Central memory CD8-positive, alpha-beta T cell (primary cell): ENCODE measurements at regions not wholly inside any gene's neighbourhood (a gene's known extent, or its start where the extent isn't known, plus 50 kb on each side); places are given as distances from the start of the nearest gene placed in this dataset.

ENCODE experiments used
- ATAC-seq: fragments of 150-1000 bp; cut with Tn5 transposase; replicated peaks from 2 replicates; pipeline ENCODE4 v1.10.0; 2022; ENCODE audit warnings: mild to moderate bottlenecking, moderate FRiP score, moderate number of reproducible peaks; ENCODE audit not compliant: poor library complexity, severe bottlenecking; ENCODE audit errors: extremely low read depth
- DNase-seq, 2 donors: peaks; one replicate each; pipeline ENCODE4 v3.0.0; 2021; ENCODE audit warnings: low spot score in 2 of 2
- H3K27ac Mint-ChIP-seq: one replicate; pipeline ENCODE4 v1.8.0; 2022; ENCODE audit warnings: low read depth, mild to moderate bottlenecking, moderate library complexity, mixed read lengths
- H3K27me3 Mint-ChIP-seq: one replicate; pipeline ENCODE4 v1.8.0; 2022; ENCODE audit warnings: mixed read lengths
- H3K36me3 Mint-ChIP-seq: one replicate; pipeline ENCODE4 v1.8.0; 2022; ENCODE audit warnings: mild to moderate bottlenecking, moderate library complexity, mixed read lengths; ENCODE audit not compliant: insufficient read depth
- H3K4me1 Mint-ChIP-seq: one replicate; pipeline ENCODE4 v1.8.0; 2022; ENCODE audit warnings: mixed read lengths
- H3K4me3 Mint-ChIP-seq: one replicate; pipeline ENCODE4 v1.8.0; 2022; ENCODE audit warnings: mild to moderate bottlenecking, moderate library complexity, mixed read lengths
- H3K9me3 Mint-ChIP-seq: one replicate; pipeline ENCODE4 v1.8.0; 2022; ENCODE audit warnings: mixed read lengths

- DNase-seq (no peak), ATAC-seq (no peak)
- Mint-ChIP-seq H3K4me3 (no peak overlapping the region), H3K27ac (no peak overlapping the region), H3K4me1 (no peaks in the 10 kb centered on the region), H3K27me3 (peaks cover 10% of the 10 kb centered on the region), H3K9me3 (no peaks in the 10 kb centered on the region), H3K36me3 (no peaks in the 10 kb centered on the region)
Measured at GRCh38 chr11:119970555-119971304, 167.2 kb downstream of the TRIM29 start.

GRCh38 chr11:119964136-119965025, 173.5 kb downstream of the TRIM29 start:
- Mint-ChIP-seq H3K9me3 (no peaks in the 10 kb centered on the region), H3K4me3 (no peak overlapping the region), H3K36me3 (peaks cover 1% of the 10 kb centered on the region), H3K4me1 (no peaks in the 10 kb centered on the region), H3K27me3 (peaks cover 45% of the 10 kb centered on the region), H3K27ac (no peak overlapping the region)
- no peak for DNase-seq
- ATAC-seq: no peak

- Mint-ChIP-seq H3K27ac (no peak overlapping the region), H3K4me1 (no peaks in the 10 kb centered on the region), H3K4me3 (no peak overlapping the region), H3K36me3 (peaks cover 1% of the 10 kb centered on the region), H3K9me3 (no peaks in the 10 kb centered on the region), H3K27me3 (peaks cover 69% of the 10 kb centered on the region)
- ATAC-seq (no peak), DNase-seq (no peak)
Measured at GRCh38 chr11:119957951-119958350, 180.0 kb downstream of the TRIM29 start.

GRCh38 chr11:119952441-119952840, 185.5 kb downstream of the TRIM29 start:
- H3K4me3 Mint-ChIP-seq: no peak overlapping the region
- no peaks in the 10 kb centered on the region for H3K4me1 Mint-ChIP-seq
- no peak overlapping the region for H3K27ac Mint-ChIP-seq
- no peaks in the 10 kb centered on the region for H3K36me3 Mint-ChIP-seq
- no peak for ATAC-seq
- no peak for DNase-seq
- H3K27me3 Mint-ChIP-seq: peaks cover 62% of the 10 kb centered on the region
- H3K9me3 Mint-ChIP-seq: no peaks in the 10 kb centered on the region

- peaks cover 41% of the 10 kb centered on the region for H3K27me3 Mint-ChIP-seq
- no peak overlapping the region for H3K27ac Mint-ChIP-seq
- no peak for DNase-seq
- H3K4me1 Mint-ChIP-seq: no peaks in the 10 kb centered on the region
- H3K9me3 Mint-ChIP-seq: no peaks in the 10 kb centered on the region
- no peaks in the 10 kb centered on the region for H3K36me3 Mint-ChIP-seq
- no peak for ATAC-seq
- H3K4me3 Mint-ChIP-seq: no peak overlapping the region
Measured at GRCh38 chr11:119943298-119943655, 194.6 kb downstream of the TRIM29 start.

- Mint-ChIP-seq H3K4me3 (no peak overlapping the region), H3K9me3 (no peaks in the 10 kb centered on the region), H3K36me3 (no peaks in the 10 kb centered on the region), H3K27me3 (peaks cover 38% of the 10 kb centered on the region), H3K4me1 (no peaks in the 10 kb centered on the region), H3K27ac (no peak overlapping the region)
- no peak for ATAC-seq
- DNase-seq: no peak
Measured at GRCh38 chr11:119942583-119943297, 195.2 kb downstream of the TRIM29 start.

GRCh38 chr11:119941636-119942411, 196.1 kb downstream of the TRIM29 start:
- no peak for ATAC-seq
- H3K4me3 Mint-ChIP-seq: no peak overlapping the region

GRCh38 chr11:119941171-119941570, 196.7 kb downstream of the TRIM29 start:
- Mint-ChIP-seq H3K9me3 (no peaks in the 10 kb centered on the region), H3K4me1 (no peaks in the 10 kb centered on the region), H3K27me3 (peaks cover 44% of the 10 kb centered on the region), H3K4me3 (no peak overlapping the region), H3K27ac (no peak overlapping the region), H3K36me3 (no peaks in the 10 kb centered on the region)
- DNase-seq (no peak), ATAC-seq (no peak)

More at GRCh38 chr11:119941636-119942411, 196.1 kb downstream of the TRIM29 start:
- no peak for DNase-seq
- no peak overlapping the region for H3K27ac Mint-ChIP-seq
- no peaks in the 10 kb centered on the region for H3K9me3 Mint-ChIP-seq
- no peaks in the 10 kb centered on the region for H3K4me1 Mint-ChIP-seq
- H3K36me3 Mint-ChIP-seq: no peaks in the 10 kb centered on the region
- H3K27me3 Mint-ChIP-seq: peaks cover 38% of the 10 kb centered on the region

- H3K4me1 Mint-ChIP-seq: no peaks in the 10 kb centered on the region
- ATAC-seq (no peak), DNase-seq (no peak)
- no peaks in the 10 kb centered on the region for H3K9me3 Mint-ChIP-seq
- no peak overlapping the region for H3K27ac Mint-ChIP-seq
- no peak overlapping the region for H3K4me3 Mint-ChIP-seq
- H3K27me3 Mint-ChIP-seq: peaks cover 45% of the 10 kb centered on the region
- no peaks in the 10 kb centered on the region for H3K36me3 Mint-ChIP-seq
Measured at GRCh38 chr11:119940401-119940976, 197.4 kb downstream of the TRIM29 start.

- H3K4me3 Mint-ChIP-seq: no peak overlapping the region
- H3K27me3 Mint-ChIP-seq: peaks cover 50% of the 10 kb centered on the region
- H3K4me1 Mint-ChIP-seq: no peaks in the 10 kb centered on the region
- H3K36me3 Mint-ChIP-seq: no peaks in the 10 kb centered on the region
- ATAC-seq (no peak), DNase-seq (no peak)
- H3K27ac Mint-ChIP-seq: no peak overlapping the region
- no peaks in the 10 kb centered on the region for H3K9me3 Mint-ChIP-seq
Measured at GRCh38 chr11:119937412-119937811, 200.5 kb downstream of the TRIM29 start.

- ATAC-seq: no peak
Measured at GRCh38 chr11:119936426-119936825, 201.5 kb downstream of the TRIM29 start.

More at GRCh38 chr11:119936426-119936825, 201.5 kb downstream of the TRIM29 start:
- Mint-ChIP-seq H3K27ac (no peak overlapping the region), H3K4me1 (no peaks in the 10 kb centered on the region), H3K4me3 (no peak overlapping the region), H3K36me3 (no peaks in the 10 kb centered on the region), H3K27me3 (peaks cover 49% of the 10 kb centered on the region), H3K9me3 (no peaks in the 10 kb centered on the region)
- DNase-seq: no peak
